RWPE2 (cell line): ENCODE measurements at regions not wholly inside any gene's neighbourhood (a gene's known extent, or its start where the extent isn't known, plus 50 kb on each side); places are given as distances from the start of the nearest gene placed in this dataset.

ENCODE experiments used
- ATAC-seq: fragments of 200-7000 bp; cut with Tn5 transposase; 3 replicates; pipeline ENCODE4 v1.9.1; 2021; ENCODE audit warnings: low read depth
- DNase-seq: peaks from one replicate; pipeline ENCODE4 v3.0.0-alpha.2; 2020; ENCODE audit warnings: low spot score
- H3K27ac ChIP-seq: fragments of 450-650 bp; 2 replicates; pipeline ENCODE4 v1.5.1; 2017; ENCODE audit warnings: mild to moderate bottlenecking; ENCODE audit not compliant: poor library complexity, severe bottlenecking
- H3K27me3 ChIP-seq: fragments of 250-450 bp; sonication (Bioruptor Pico); 2 replicates; pipeline ENCODE4 v1.5.1; 2021; ENCODE audit warnings: mild to moderate bottlenecking, moderate library complexity; ENCODE audit not compliant: insufficient read depth, poor library complexity, severe bottlenecking
- H3K36me3 ChIP-seq: fragments of 250-450 bp; sonication (Bioruptor Pico); 2 replicates; pipeline ENCODE4 v1.5.1; 2020; ENCODE audit warnings: low read depth, mild to moderate bottlenecking, moderate library complexity
- H3K4me1 ChIP-seq: fragments of 250-450 bp; sonication (Bioruptor Pico); 2 replicates; pipeline ENCODE4 v1.5.1; 2021; ENCODE audit warnings: mild to moderate bottlenecking, moderate library complexity; ENCODE audit not compliant: insufficient read depth, poor library complexity, severe bottlenecking
- H3K4me3 ChIP-seq: fragments of 250-450 bp; sonication (Bioruptor Pico); 2 replicates; pipeline ENCODE4 v1.5.1; 2021; ENCODE audit warnings: mild to moderate bottlenecking, moderate library complexity; ENCODE audit not compliant: severe bottlenecking
- H3K9me3 ChIP-seq: fragments of 250-450 bp; sonication (Bioruptor Pico); 2 replicates; pipeline ENCODE4 v1.5.1; 2021; ENCODE audit warnings: mild to moderate bottlenecking, moderate library complexity; ENCODE audit not compliant: severe bottlenecking
- TF ChIP-seq, protein P1 (sequence below): fragments of 450-650 bp; IDR thresholded peaks from one replicate; pipeline ENCODE4 v1.5.1; 2017; ENCODE audit warnings: mild to moderate bottlenecking, moderate library complexity; ENCODE audit not compliant: poor library complexity, severe bottlenecking

DNA sequence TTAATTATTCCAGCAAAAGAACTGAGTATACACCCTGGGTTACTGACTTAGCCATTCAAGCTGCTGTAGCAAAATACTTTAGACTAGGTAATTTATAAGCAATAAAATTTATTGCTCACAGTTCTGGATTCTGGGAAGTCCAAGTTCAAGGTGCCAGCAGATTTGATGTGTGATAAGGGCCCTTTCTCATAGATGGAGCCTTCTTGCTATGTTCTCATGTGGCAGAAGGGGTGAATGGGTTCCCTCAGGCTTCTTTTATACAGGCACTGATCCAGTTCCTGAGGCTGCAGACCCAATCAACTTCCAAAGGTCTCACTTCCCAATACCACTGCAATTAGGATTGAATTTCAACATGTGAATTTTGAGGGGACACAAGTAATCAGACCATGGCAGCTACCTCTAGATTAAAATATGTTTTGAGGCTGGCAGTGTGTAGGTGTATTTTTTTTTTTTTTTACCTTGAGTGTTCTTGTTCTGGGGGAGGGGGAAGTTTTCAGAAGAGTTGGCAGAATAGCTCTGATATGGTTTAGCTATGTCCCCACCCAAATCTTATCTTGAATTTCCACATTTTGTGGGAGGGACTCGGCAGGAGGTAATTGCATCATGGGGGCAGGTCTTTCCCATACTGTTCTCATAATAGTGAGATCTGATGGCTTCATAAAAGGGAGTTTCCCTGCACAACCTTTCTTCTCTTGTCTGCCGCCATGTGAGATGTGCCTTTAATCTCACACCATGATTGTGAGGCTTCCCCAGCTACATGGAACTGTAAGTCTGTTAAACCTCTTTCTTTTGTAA lies 178.2 kb downstream of the RASSF9 start:
- Histone ChIP-seq H3K36me3 (no peaks in the 10 kb centered on the region), H3K27me3 (no peaks in the 10 kb centered on the region), H3K4me3 (no peak overlapping the region), H3K4me1 (no peaks in the 10 kb centered on the region), H3K9me3 (no peaks in the 10 kb centered on the region), H3K27ac (no peak overlapping the region)
- ATAC-seq: no peak
- no peak for DNase-seq
- TF ChIP-seq, protein P1, sequence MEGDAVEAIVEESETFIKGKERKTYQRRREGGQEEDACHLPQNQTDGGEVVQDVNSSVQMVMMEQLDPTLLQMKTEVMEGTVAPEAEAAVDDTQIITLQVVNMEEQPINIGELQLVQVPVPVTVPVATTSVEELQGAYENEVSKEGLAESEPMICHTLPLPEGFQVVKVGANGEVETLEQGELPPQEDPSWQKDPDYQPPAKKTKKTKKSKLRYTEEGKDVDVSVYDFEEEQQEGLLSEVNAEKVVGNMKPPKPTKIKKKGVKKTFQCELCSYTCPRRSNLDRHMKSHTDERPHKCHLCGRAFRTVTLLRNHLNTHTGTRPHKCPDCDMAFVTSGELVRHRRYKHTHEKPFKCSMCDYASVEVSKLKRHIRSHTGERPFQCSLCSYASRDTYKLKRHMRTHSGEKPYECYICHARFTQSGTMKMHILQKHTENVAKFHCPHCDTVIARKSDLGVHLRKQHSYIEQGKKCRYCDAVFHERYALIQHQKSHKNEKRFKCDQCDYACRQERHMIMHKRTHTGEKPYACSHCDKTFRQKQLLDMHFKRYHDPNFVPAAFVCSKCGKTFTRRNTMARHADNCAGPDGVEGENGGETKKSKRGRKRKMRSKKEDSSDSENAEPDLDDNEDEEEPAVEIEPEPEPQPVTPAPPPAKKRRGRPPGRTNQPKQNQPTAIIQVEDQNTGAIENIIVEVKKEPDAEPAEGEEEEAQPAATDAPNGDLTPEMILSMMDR: no peak

DNA sequence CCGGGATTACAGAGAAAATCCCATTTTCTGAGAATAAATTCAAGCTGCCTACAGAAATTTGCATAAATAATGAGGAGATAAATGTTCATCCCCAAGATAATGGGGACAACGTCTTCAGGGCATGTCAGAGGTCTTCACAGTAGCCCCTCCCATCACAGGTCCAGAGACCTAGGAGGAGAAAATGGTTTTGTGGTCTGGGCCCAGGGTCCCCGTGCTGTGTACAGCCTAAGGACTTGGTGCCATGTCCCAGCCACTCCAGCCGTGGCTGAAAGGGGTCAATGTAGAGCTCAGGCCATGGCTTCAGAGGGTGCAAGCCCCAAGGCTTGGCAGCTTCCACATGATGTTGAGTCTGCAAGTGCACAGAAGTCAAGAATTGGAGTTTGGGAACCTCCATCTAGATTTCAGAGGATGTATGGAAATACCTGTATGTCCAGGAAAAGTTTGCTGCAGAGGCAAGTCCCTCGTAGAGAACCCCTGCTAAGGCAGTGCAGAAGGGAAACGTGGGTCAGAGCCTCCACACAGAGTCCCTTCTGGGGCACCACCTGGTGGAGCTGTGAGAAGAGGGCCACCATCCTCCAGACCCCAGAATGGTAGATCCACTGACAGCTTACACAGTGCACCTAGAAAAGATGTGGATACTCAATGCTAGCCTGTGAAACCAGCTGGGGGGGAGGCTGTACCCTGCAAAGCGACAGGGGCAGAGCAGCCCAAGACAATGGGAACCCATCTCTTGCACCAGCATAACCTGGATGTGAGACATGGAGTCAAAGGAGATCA lies 176.3 kb downstream of the RASSF9 start:
- TF ChIP-seq, protein P1: no peak
- no peaks in the 10 kb centered on the region for H3K27me3 ChIP-seq

GRCh38 chr12:85661461-85662206 lies 174.6 kb downstream of the RASSF9 start:
- Histone ChIP-seq H3K27me3 (no peaks in the 10 kb centered on the region), H3K9me3 (no peaks in the 10 kb centered on the region), H3K4me1 (no peaks in the 10 kb centered on the region), H3K4me3 (no peak overlapping the region), H3K27ac (no peak overlapping the region), H3K36me3 (no peaks in the 10 kb centered on the region)
- TF ChIP-seq, protein P1: no peak
- no peak for DNase-seq
- ATAC-seq: no peak

More for the DNA sequence above, 176.3 kb downstream of the RASSF9 start:
- no peaks in the 10 kb centered on the region for H3K36me3 ChIP-seq
- no peak overlapping the region for H3K27ac ChIP-seq
- no peaks in the 10 kb centered on the region for H3K9me3 ChIP-seq
- no peak for DNase-seq
- no peak for ATAC-seq
- H3K4me1 ChIP-seq: no peaks in the 10 kb centered on the region
- no peak overlapping the region for H3K4me3 ChIP-seq

GRCh38 chr12:85662207-85662602 lies 174.0 kb downstream of the RASSF9 start:
- Histone ChIP-seq H3K36me3 (no peaks in the 10 kb centered on the region), H3K27me3 (no peaks in the 10 kb centered on the region), H3K4me1 (no peaks in the 10 kb centered on the region), H3K9me3 (no peaks in the 10 kb centered on the region), H3K4me3 (no peak overlapping the region), H3K27ac (no peak overlapping the region)
- TF ChIP-seq, protein P1: no peak
- no peak for ATAC-seq
- DNase-seq: no peak
